HG02973 (cell line): ENCODE measurements at regions not wholly inside any gene's neighbourhood (a gene's known extent, or its start where the extent isn't known, plus 50 kb on each side); places are given as distances from the start of the nearest gene placed in this dataset.
"Not testable (repeated sequence)": the region's sequence is repeated elsewhere in the genome, so short reads cannot be mapped to it uniquely, and the experiment has no call there.

Experiments
- ATAC-seq: cut with Tn5 transposase; IDR thresholded peaks from one replicate; pipeline ENCODE4 v1.9.1; 2021; ENCODE audit warnings: moderate library complexity; ENCODE audit not compliant: unreplicated experiment

GRCh38 chr12:66733321-66733720 is 54.4 kb upstream of the GRIP1 start:
- no peak for ATAC-seq

GRCh38 chr12:66733839-66734238 is 55.0 kb upstream of the GRIP1 start:
- no peak for ATAC-seq

GRCh38 chr12:66735275-66735674 is 56.4 kb upstream of the GRIP1 start:
- no peak for ATAC-seq

- no peak for ATAC-seq
These were observed 58.1 kb upstream of the GRIP1 start for GRCh38 chr12:66736931-66737330.

GRCh38 chr12:66739266-66739665 is 60.4 kb upstream of the GRIP1 start:
- ATAC-seq, result no peak

GRCh38 chr12:66739940-66740651 is 61.2 kb upstream of the GRIP1 start:
- no peak for ATAC-seq

- ATAC-seq, result no peak
These were observed 61.9 kb upstream of the GRIP1 start for GRCh38 chr12:66740732-66741131.

GRCh38 chr12:66741919-66742318 is 63.0 kb upstream of the GRIP1 start:
- ATAC-seq, result no peak

GRCh38 chr12:66742508-66743367 is 63.9 kb upstream of the GRIP1 start:
- ATAC-seq, result no peak

GRCh38 chr12:66744461-66744860 is 65.6 kb upstream of the GRIP1 start:
- no peak for ATAC-seq

- no peak for ATAC-seq
These were observed 66.1 kb upstream of the GRIP1 start for GRCh38 chr12:66744956-66745383.

GRCh38 chr12:66746489-66747201 is 67.8 kb upstream of the GRIP1 start:
- no peak for ATAC-seq

- ATAC-seq, result no peak
These were observed 72.7 kb upstream of the GRIP1 start for GRCh38 chr12:66751432-66752113.

- no peak for ATAC-seq
These were observed 74.9 kb upstream of the GRIP1 start for GRCh38 chr12:66753810-66754209.

GRCh38 chr12:66755727-66756395 is 77.0 kb upstream of the GRIP1 start:
- ATAC-seq, result no peak

- ATAC-seq, result no peak
These were observed 77.8 kb upstream of the GRIP1 start for GRCh38 chr12:66756631-66757030.

GRCh38 chr12:66760122-66760521 is 81.2 kb upstream of the GRIP1 start:
- ATAC-seq, result not testable (repeated sequence)

GRCh38 chr12:66763467-66763866 is 84.6 kb upstream of the GRIP1 start:
- ATAC-seq, result no peak

- no peak for ATAC-seq
These were observed 86.3 kb upstream of the GRIP1 start for GRCh38 chr12:66765204-66765603.

GRCh38 chr12:66767536-66767935 is 88.7 kb upstream of the GRIP1 start:
- no peak for ATAC-seq
